ENCODE measurements at regions not wholly inside any gene's neighbourhood (a gene's known extent, or its start where the extent isn't known, plus 50 kb on each side); places are given as distances from the start of the nearest gene placed in this dataset.

DNA sequence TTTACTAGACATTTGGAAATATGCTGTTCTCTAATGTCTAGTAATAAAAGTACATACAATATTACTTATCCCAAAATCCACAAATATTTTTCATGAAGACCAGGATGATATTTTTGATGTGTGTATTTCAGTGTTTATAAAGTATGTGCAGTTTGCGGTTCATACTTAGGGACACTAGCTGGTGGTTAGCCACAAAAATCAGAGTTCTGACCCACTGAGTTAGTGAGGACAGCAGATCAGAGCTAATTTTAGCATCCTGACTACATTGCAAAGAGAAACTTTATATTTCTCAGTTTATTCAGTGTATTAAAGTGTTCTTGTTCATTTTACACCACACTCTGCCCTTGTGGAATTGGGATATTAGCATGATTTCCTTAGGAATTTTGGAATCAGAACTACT is 655.3 kb downstream of the HTR1A start:
- DNase-seq, result no peak
- Histone ChIP-seq H2BK5ac (ENCODE audit: insufficient read length, low read length) (no peak overlapping the region), H4K91ac (ENCODE audit: insufficient read length, low read depth, low read length) (no peak overlapping the region), H2AK5ac (ENCODE audit: insufficient read length, low read length) (no peak overlapping the region), H3K4ac (ENCODE audit: low read depth, low read length) (no peak overlapping the region), H3K9me3 (ENCODE audit: control insufficient read depth, low read depth, low read length) (no peaks in the 10 kb centered on the region), H3K27me3 (ENCODE audit: insufficient read depth, low read length) (no peaks in the 10 kb centered on the region), H3K56ac (ENCODE audit: insufficient read length, low read depth, low read length) (no peak overlapping the region), H4K8ac (replicated peaks; ENCODE audit: insufficient read length, low read depth, low read length) (no peak overlapping the region), H3K79me2 (ENCODE audit: insufficient read depth, low read length) (no peaks in the 10 kb centered on the region), H3K27ac (ENCODE audit: insufficient read length, low read depth, low read length) (no peak overlapping the region), H2BK20ac (ENCODE audit: low read depth, low read length, poor library complexity, severe bottlenecking) (no peak overlapping the region), H3K23me2 (ENCODE audit: insufficient read length, low read depth, low read length, poor library complexity, severe bottlenecking) (no peaks in the 10 kb centered on the region), H4K20me1 (ENCODE audit: control insufficient read depth, insufficient read depth, insufficient read length) (no peaks in the 10 kb centered on the region), H3T11ph (ENCODE audit: low read length) (no peak overlapping the region), H3K79me1 (ENCODE audit: insufficient read depth, low read depth, low read length, poor library complexity, severe bottlenecking) (no peaks in the 10 kb centered on the region), H4K5ac (ENCODE audit: insufficient read length, low read depth, low read length) (no peak overlapping the region), H3K14ac (ENCODE audit: insufficient read depth, low read length) (no peak overlapping the region), H2AFZ (ENCODE audit: low read length) (no peak overlapping the region), H2BK15ac (ENCODE audit: low read depth, low read length) (no peak overlapping the region), H2BK120ac (ENCODE audit: low read depth, low read length, poor library complexity, severe bottlenecking) (no peak overlapping the region), H3K18ac (ENCODE audit: insufficient read length, low read depth, low read length) (no peak overlapping the region), H3K4me2 (ENCODE audit: insufficient read depth, insufficient read length, low read length) (no peak overlapping the region), H2BK12ac (ENCODE audit: insufficient read length, low read depth, low read length) (no peak overlapping the region), H3K23ac (ENCODE audit: insufficient read length, low read depth, low read length) (no peak overlapping the region), H3K4me1 (ENCODE audit: insufficient read depth, low read length) (no peaks in the 10 kb centered on the region), H3K9ac (ENCODE audit: extremely low read depth, insufficient read length, low read length) (no peak overlapping the region)
- Mint-ChIP-seq H3K36me3 (ENCODE audit: insufficient read depth in 1 of 3, low read depth in 3 of 3) (no peaks in the 10 kb centered on the region), H3K9me3 (no peaks in the 10 kb centered on the region), H3K27ac (no peak overlapping the region; a peak in 1 of 7 replicates), H3K4me1 (peaks cover 0 to 3% of the 10 kb centered on the region in 2 experiments; a peak in 1 of 4 replicates), H3K4me3 (no peak overlapping the region), H3K27me3 (ENCODE audit: low read depth) (no peaks in the 10 kb centered on the region; the same call in 1 of the 2 replicates)
- TF ChIP-seq, protein P1, sequence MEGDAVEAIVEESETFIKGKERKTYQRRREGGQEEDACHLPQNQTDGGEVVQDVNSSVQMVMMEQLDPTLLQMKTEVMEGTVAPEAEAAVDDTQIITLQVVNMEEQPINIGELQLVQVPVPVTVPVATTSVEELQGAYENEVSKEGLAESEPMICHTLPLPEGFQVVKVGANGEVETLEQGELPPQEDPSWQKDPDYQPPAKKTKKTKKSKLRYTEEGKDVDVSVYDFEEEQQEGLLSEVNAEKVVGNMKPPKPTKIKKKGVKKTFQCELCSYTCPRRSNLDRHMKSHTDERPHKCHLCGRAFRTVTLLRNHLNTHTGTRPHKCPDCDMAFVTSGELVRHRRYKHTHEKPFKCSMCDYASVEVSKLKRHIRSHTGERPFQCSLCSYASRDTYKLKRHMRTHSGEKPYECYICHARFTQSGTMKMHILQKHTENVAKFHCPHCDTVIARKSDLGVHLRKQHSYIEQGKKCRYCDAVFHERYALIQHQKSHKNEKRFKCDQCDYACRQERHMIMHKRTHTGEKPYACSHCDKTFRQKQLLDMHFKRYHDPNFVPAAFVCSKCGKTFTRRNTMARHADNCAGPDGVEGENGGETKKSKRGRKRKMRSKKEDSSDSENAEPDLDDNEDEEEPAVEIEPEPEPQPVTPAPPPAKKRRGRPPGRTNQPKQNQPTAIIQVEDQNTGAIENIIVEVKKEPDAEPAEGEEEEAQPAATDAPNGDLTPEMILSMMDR (conservative IDR thresholded peaks at IDR 0.05), result no peak
- no CpG with 5 or more reads among the region's 1 CpG for WGBS (ENCODE audit: extremely low coverage, insufficient read length, low lambda C conversion rate)

Data from H9 (cell line).